HUES6 (cell line): ENCODE measurements at regions not wholly inside any gene's neighbourhood (a gene's known extent, or its start where the extent isn't known, plus 50 kb on each side); places are given as distances from the start of the nearest gene placed in this dataset.

Experiments used
- H3K27ac ChIP-seq: 2 replicates; pipeline ENCODE4 v1.7.0; 2013; ENCODE audit warnings: low read depth, mild to moderate bottlenecking, low read length, inconsistent platforms
- H3K27me3 ChIP-seq: 2 replicates; pipeline ENCODE4 v1.6.1; 2013; ENCODE audit warnings: low read length; ENCODE audit not compliant: control insufficient read depth, insufficient read depth
- H3K36me3 ChIP-seq: 2 replicates; pipeline ENCODE4 v1.6.1; 2013; ENCODE audit warnings: low read length; ENCODE audit not compliant: control insufficient read depth, insufficient read depth
- H3K4me1 ChIP-seq: 2 replicates; pipeline ENCODE4 v1.6.1; 2013; ENCODE audit warnings: low read length; ENCODE audit not compliant: control insufficient read depth, insufficient read depth
- H3K4me3 ChIP-seq: 2 replicates; pipeline ENCODE4 v1.5.1; 2013; ENCODE audit warnings: low read depth, low read length
- H3K9ac ChIP-seq: one replicate; pipeline ENCODE4 v1.6.1; 2013; ENCODE audit warnings: mild to moderate bottlenecking, low read length
- H3K9me3 ChIP-seq: 2 replicates; pipeline ENCODE4 v1.6.1; 2013; ENCODE audit warnings: low read depth, low read length; ENCODE audit not compliant: control insufficient read depth, insufficient read depth

GRCh38 chr3:40803311-40803710 lies 278.6 kb downstream of the ZNF621 start:
- H3K4me1 ChIP-seq: no peaks in the 10 kb centered on the region
- H3K27me3 ChIP-seq: no peaks in the 10 kb centered on the region
- H3K27ac ChIP-seq: no peak overlapping the region
- H3K9me3 ChIP-seq: no peaks in the 10 kb centered on the region
- no peaks in the 10 kb centered on the region for H3K36me3 ChIP-seq
- H3K4me3 ChIP-seq: no peak overlapping the region
- no peak overlapping the region for H3K9ac ChIP-seq

- Histone ChIP-seq H3K27ac (no peak overlapping the region), H3K9me3 (peaks cover 2% of the 10 kb centered on the region; the same call in 1 of the 2 replicates), H3K4me3 (no peak overlapping the region), H3K9ac (no peak overlapping the region), H3K36me3 (no peaks in the 10 kb centered on the region), H3K27me3 (no peaks in the 10 kb centered on the region), H3K4me1 (no peaks in the 10 kb centered on the region)
Observed at GRCh38 chr3:40805456-40805855, 280.7 kb downstream of the ZNF621 start.

GRCh38 chr3:40810813-40811212 lies 286.1 kb downstream of the ZNF621 start:
- Histone ChIP-seq H3K27ac (no peak overlapping the region), H3K4me3 (no peak overlapping the region), H3K36me3 (no peaks in the 10 kb centered on the region), H3K27me3 (no peaks in the 10 kb centered on the region), H3K9ac (no peak overlapping the region), H3K9me3 (peaks cover 12% of the 10 kb centered on the region; the same call in 1 of the 2 replicates), H3K4me1 (no peaks in the 10 kb centered on the region)

- Histone ChIP-seq H3K4me1 (no peaks in the 10 kb centered on the region), H3K9me3 (no peaks in the 10 kb centered on the region; the same call in 1 of the 2 replicates), H3K27me3 (no peaks in the 10 kb centered on the region), H3K9ac (no peak overlapping the region), H3K4me3 (no peak overlapping the region), H3K36me3 (no peaks in the 10 kb centered on the region), H3K27ac (no peak overlapping the region)
Observed at GRCh38 chr3:40817017-40817416, 292.3 kb downstream of the ZNF621 start.

GRCh38 chr3:40821315-40821714 lies 296.6 kb downstream of the ZNF621 start:
- no peak overlapping the region for H3K4me3 ChIP-seq

GRCh38 chr3:40827226-40827625 lies 302.5 kb downstream of the ZNF621 start:
- H3K27me3 ChIP-seq: no peaks in the 10 kb centered on the region; the same call in 1 of the 2 replicates
- H3K9ac ChIP-seq: no peak overlapping the region
- no peak overlapping the region for H3K27ac ChIP-seq
- H3K4me3 ChIP-seq: no peak overlapping the region
- no peaks in the 10 kb centered on the region for H3K4me1 ChIP-seq
- no peaks in the 10 kb centered on the region for H3K9me3 ChIP-seq
- H3K36me3 ChIP-seq: no peaks in the 10 kb centered on the region

More at GRCh38 chr3:40821315-40821714, 296.6 kb downstream of the ZNF621 start:
- no peak overlapping the region for H3K27ac ChIP-seq
- no peaks in the 10 kb centered on the region for H3K27me3 ChIP-seq
- H3K9me3 ChIP-seq: no peaks in the 10 kb centered on the region
- no peaks in the 10 kb centered on the region for H3K36me3 ChIP-seq
- no peak overlapping the region for H3K9ac ChIP-seq
- H3K4me1 ChIP-seq: no peaks in the 10 kb centered on the region

- Histone ChIP-seq H3K9me3 (no peaks in the 10 kb centered on the region), H3K27me3 (no peaks in the 10 kb centered on the region; the same call in 1 of the 2 replicates), H3K4me3 (no peak overlapping the region), H3K9ac (no peak overlapping the region), H3K27ac (no peak overlapping the region), H3K4me1 (no peaks in the 10 kb centered on the region), H3K36me3 (no peaks in the 10 kb centered on the region)
Observed at GRCh38 chr3:40827942-40828688, 303.4 kb downstream of the ZNF621 start.

GRCh38 chr3:40828741-40829415 lies 304.1 kb downstream of the ZNF621 start:
- Histone ChIP-seq H3K9ac (no peak overlapping the region), H3K36me3 (no peaks in the 10 kb centered on the region), H3K4me3 (no peak overlapping the region), H3K4me1 (no peaks in the 10 kb centered on the region), H3K27me3 (no peaks in the 10 kb centered on the region; the same call in 1 of the 2 replicates), H3K9me3 (no peaks in the 10 kb centered on the region), H3K27ac (no peak overlapping the region)

- Histone ChIP-seq H3K27me3 (no peaks in the 10 kb centered on the region; the same call in 1 of the 2 replicates), H3K36me3 (no peaks in the 10 kb centered on the region), H3K9me3 (no peaks in the 10 kb centered on the region), H3K4me3 (no peak overlapping the region), H3K9ac (no peak overlapping the region), H3K27ac (no peak overlapping the region), H3K4me1 (no peaks in the 10 kb centered on the region)
Observed at GRCh38 chr3:40829876-40830275, 305.1 kb downstream of the ZNF621 start.

- H3K4me1 ChIP-seq: no peaks in the 10 kb centered on the region
- no peak overlapping the region for H3K4me3 ChIP-seq
- no peaks in the 10 kb centered on the region for H3K9me3 ChIP-seq
- no peaks in the 10 kb centered on the region for H3K27me3 ChIP-seq
- H3K36me3 ChIP-seq: no peaks in the 10 kb centered on the region
- H3K27ac ChIP-seq: no peak overlapping the region
- no peak overlapping the region for H3K9ac ChIP-seq
Observed at GRCh38 chr3:40837300-40837699, 312.5 kb downstream of the ZNF621 start.

- Histone ChIP-seq H3K27me3 (no peaks in the 10 kb centered on the region), H3K9me3 (peaks cover 7% of the 10 kb centered on the region), H3K36me3 (no peaks in the 10 kb centered on the region), H3K4me1 (peaks cover 19% of the 10 kb centered on the region), H3K4me3 (no peak overlapping the region), H3K27ac (no peak overlapping the region), H3K9ac (no peak overlapping the region)
Observed at GRCh38 chr3:40841131-40841530, 316.4 kb downstream of the ZNF621 start.
